HuH-7.5 (cell line): ENCODE measurements at regions not wholly inside any gene's neighbourhood (a gene's known extent, or its start where the extent isn't known, plus 50 kb on each side); places are given as distances from the start of the nearest gene placed in this dataset.
A peak's percentile ranks its signal among the peaks of the same experiment; 100 is the strongest.

Source experiments
- DNase-seq: peaks from one replicate; pipeline ENCODE4 v3.0.0; 2011; ENCODE audit warnings: low spot score

DNA sequence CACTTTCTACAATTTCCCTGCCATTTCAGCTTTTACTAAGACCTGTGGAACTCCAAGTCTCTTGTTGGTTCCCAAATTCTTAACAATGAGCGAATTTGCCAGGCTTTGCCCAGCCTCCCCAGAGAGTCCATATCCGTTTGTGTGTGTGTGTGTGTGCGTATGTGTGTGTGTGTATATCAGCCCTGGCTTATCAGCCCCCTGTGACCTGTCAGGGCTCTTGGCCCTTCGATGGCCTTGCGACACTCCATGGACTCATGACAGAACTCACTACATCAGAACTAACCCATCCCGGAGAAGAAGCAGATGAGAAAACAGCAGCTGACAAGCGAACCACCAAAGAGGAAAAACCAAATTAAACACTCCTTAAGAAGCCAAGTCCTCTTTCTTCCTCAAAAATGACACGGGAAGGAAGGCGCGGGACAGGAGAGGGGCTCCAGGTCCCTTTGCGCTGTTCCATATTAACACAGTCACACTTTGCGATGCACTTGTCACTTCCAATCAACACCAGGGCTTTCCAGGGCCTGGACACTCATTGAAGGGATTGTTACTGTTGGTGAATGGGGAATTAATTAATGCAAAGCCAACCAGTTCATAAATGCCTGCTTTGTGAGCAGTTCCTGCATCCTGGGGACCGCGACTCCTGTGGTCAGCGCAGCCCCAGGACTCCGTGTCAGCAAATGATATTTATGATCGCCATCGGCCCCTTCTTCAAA is 524.0 kb downstream of the CD83 start:
- no peak for DNase-seq

DNA sequence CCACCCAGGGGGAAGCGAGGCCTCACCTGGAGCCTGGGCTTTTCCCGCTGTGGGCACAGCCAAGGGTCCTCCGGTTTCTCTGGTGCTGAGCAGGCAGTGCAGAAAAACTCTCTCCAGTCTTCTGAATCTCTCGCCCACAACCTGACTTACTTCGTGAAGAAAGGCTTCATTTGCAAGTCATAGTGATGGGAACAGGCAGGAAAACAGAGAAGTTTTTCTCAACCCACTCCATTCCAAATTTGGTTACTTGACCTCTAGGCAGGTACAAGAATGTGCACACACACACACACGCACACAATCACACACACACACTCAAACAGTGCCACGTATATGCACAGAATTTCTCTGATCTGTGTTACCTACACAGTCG is 524.5 kb downstream of the CD83 start:
- no peak for DNase-seq

- DNase-seq = no peak
Measured at GRCh38 chr6:14642842-14643241, 525.3 kb downstream of the CD83 start.

- no peak for DNase-seq
Measured at GRCh38 chr6:14644381-14644780, 526.8 kb downstream of the CD83 start.

DNA sequence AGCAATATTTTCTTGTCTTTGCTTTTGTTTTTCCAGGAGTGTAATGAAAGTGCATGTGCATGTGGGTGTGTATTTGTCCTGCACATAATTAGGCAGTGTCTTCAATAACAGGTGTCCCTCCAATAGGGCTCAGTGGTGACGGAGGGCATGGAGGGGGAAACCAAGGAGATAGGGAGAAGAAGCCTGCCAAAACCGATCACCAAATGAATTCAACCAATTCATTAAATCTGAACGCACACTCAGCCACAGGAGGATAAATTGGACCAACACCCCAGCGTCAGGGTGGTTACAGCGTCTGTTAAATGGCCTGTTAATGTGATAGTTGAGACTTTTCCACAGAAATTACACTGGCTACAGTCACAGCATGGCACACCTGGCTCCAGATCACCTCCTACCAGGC is 527.6 kb downstream of the CD83 start:
- DNase-seq = no peak

DNA sequence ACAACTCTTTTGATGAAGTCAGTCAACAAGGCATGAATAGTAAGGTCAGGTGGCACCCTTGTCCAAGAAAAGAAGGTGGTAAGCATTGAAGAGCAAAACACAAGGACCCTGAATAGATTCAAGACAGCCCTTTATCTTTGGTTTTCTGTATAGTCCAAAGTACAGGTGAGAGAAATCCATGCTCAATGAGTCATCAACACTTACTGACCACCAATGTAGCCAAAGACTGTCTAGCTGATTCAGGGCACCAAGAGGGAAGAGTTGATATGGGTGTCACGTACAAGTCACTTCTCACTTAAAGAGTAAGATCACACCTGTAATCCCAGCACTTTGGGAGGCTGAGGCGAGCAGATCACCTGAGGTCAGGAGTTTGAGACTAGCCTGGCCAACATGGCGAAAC is 528.3 kb downstream of the CD83 start:
- DNase-seq = no peak

- DNase-seq = no peak
Measured at GRCh38 chr6:14646371-14646770, 528.8 kb downstream of the CD83 start.

DNA sequence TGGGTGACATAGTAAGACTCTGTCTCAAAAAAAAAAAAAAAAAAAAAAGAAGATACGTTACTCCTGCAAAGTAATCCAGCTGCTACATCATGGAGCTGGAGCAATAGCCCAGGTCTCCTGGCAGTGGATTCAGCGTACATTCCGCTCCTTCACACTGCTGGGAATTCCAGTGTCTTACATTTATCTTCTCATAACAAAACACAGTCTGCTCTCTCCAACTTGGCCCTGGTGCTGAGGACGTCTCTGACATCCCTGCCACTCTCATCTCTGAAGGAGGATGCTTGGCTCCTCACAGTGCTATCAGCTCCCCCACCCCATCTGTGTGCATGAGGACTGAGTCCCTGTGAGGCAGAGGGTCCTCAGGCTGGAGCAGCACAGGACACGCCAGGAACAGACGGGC is 529.8 kb downstream of the CD83 start:
- no peak for DNase-seq

- no peak for DNase-seq
Measured at GRCh38 chr6:14652536-14652935, 535.0 kb downstream of the CD83 start.

DNA sequence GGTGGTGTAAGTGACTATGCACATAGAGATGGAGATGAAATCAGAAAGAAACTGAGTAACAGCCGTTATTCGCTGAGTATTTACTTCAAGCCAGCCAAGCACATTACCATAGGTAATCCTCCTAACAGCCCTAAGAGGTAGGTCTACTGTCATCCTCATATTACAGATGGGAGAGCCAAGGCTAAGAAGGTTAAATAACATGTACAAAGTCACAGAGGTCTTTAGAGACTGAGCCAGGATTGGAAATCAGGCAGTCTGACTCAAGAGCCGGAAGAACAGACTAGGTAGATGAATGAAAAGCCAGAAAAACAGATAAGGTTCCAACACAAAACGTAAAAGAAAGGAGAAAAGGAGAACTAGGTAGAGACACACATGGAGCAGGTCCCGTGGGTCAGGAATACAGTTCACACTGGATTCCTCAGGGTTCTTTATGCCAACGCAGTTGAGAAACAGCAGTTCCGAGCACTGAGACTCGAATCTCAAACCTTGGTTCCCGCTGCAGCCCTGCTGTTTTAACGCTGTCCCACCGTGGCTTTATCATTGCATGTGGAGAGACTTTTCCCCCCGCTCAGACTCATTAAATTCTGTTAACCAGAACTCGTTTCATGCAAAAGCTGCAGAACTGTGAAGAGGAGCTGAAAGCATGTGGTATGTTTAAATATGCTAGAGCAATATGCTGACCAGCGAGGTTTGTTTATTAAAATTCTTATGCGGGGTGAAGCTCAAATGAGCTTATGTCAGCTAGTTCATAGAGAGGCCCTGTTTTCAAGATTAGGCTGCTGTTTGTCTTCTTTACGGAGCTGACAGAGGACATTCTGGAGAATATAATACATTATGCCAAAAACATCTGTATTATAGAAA is 537.9 kb downstream of the CD83 start:
- DNase-seq = no peak

GRCh38 chr6:14656078-14656521 is 538.5 kb downstream of the CD83 start:
- DNase-seq = no peak

GRCh38 chr6:14656649-14657048 is 539.1 kb downstream of the CD83 start:
- no peak for DNase-seq

DNA sequence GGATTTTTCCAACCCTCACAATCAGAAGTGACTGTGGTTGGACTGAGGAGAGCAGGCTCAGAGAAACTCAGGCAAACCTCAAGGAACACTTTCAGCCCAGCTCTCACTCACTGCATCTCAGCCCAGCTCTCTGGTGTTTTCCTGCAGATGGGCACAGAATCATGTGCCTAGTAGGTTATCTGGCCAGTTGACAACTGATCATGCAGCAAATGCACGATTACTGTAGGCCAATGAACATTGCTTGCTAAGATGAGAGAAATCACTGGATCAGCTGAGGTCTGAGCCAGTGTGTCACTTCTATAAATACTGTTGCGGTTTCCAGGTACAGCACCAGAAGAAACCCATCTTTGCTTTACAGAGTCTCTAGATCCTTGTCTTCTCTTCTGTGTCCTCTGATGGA is 540.5 kb downstream of the CD83 start:
- DNase-seq = no peak

DNA sequence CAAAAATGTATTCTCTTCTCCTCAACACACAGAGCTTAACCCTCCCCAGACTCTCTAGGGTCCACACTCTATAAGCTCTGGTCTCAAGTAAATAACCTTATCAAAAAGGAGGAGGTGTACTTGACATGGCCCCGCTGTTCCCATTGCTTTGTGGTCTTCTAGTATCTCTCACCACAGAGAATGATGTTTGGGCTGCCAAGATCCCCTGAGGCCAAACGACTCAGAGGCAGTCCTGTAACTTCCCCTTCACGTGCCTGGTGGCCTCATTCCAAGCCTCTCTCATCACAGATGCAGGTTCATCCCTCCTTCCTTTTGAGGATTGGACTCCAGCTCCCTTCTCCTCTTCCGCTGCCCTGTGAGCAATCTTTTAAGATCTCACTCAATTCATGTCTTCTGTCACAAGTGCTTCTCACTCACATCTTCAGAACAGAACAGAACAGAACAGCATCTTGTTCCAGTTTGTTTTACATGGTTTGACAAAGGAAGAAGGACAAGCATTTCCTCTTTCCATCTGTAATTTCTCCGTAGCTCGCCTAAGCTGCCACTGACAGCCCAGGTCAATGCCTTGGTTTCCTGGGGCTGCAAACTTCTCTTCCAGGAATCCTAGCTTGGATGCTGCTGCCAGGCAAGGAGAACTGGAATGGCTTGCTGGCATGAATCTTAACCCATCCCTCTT is 541.5 kb downstream of the CD83 start:
- DNase-seq = no peak

DNA sequence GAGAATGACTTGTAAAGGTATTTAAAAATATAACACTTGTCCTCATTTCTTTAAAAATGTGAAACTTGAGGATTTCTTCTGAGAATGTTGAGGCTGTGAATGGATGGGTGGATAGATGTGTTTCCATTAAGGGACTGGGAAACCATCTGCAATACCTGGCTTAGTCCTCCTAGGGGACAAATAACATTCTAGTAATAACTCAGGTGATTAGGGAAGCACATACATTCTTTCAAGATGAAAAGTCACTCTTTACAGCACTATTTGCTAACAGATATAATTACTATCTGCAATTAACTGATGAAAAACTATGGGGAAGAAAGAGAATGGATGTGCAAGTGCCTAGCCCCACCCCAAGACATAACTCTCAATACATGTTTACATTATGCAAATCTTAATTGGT is 542.3 kb downstream of the CD83 start:
- no peak for DNase-seq

- no peak for DNase-seq
Measured at GRCh38 chr6:14660806-14661579, 543.4 kb downstream of the CD83 start.

GRCh38 chr6:14661691-14662090 is 544.1 kb downstream of the CD83 start:
- DNase-seq = no peak

- DNase-seq = no peak
Measured at GRCh38 chr6:14664112-14664601, 546.6 kb downstream of the CD83 start.

GRCh38 chr6:14664621-14665315 is 547.2 kb downstream of the CD83 start:
- DNase-seq = peak; percentile 5

- no peak for DNase-seq
Measured at GRCh38 chr6:14665827-14666724, 548.5 kb downstream of the CD83 start.
